ENCODE measurements at regions not wholly inside any gene's neighbourhood (a gene's known extent, or its start where the extent isn't known, plus 50 kb on each side); places are given as distances from the start of the nearest gene placed in this dataset.

- no peak overlapping the region for H3K4me3 ChIP-seq (ENCODE audit: control insufficient read depth in 2 of 3, extremely low read depth in 1 of 3, insufficient read depth in 2 of 3, low read depth in 1 of 3, low read length in 3 of 3)
- H2AFZ ChIP-seq (ENCODE audit: control insufficient read depth, low read length): no peak overlapping the region
- H3K9me1 ChIP-seq (ENCODE audit: control insufficient read depth, extremely low read depth, insufficient read depth, low read length): no peaks in the 10 kb centered on the region
- H3K79me2 ChIP-seq (ENCODE audit: control insufficient read depth, insufficient read depth, low read length): no peaks in the 10 kb centered on the region
- TF ChIP-seq CTCF (optimal IDR thresholded peaks at IDR 0.05 in 1 of 3, IDR thresholded peaks at IDR 0.05 in 1 of 3, conservative IDR thresholded peaks at IDR 0.05 in 1 of 3; ENCODE audit: extremely low read depth in 1 of 3, insufficient read depth in 2 of 3, low read length in 3 of 3) (no peak), EZH2 (IDR thresholded peaks at IDR 0.05; ENCODE audit: low read length) (no peak)
- H3K9ac ChIP-seq (ENCODE audit: control insufficient read depth, extremely low read depth, insufficient read depth, low read length): no peak overlapping the region
- FAIRE-seq (no peak), DNase-seq (ENCODE audit: low read depth, low spot score) (no peak)
- dilution Hi-C loops (cut with MboI; ENCODE audit: extremely low pct_ligation_motif_present, low sequenced_read_pairs): no loop called here
- no peak overlapping the region for H3K4me2 ChIP-seq (ENCODE audit: control insufficient read depth, extremely low read depth, insufficient read depth, low read depth, low read length)
- no peak overlapping the region for H3K27ac ChIP-seq (ENCODE audit: control insufficient read depth, insufficient read depth, low read length)
- no peaks in the 10 kb centered on the region for H3K4me1 ChIP-seq (ENCODE audit: control insufficient read depth, extremely low read depth, insufficient read depth, low read length)
- no peaks in the 10 kb centered on the region for H4K20me1 ChIP-seq (ENCODE audit: control insufficient read depth, extremely low read depth, insufficient read depth, low read length)
- H3K36me3 ChIP-seq (ENCODE audit: control insufficient read depth in 2 of 2, extremely low read depth in 1 of 2, insufficient read depth in 2 of 2, low read length in 2 of 2): no peaks in the 10 kb centered on the region
- no peaks in the 10 kb centered on the region for H3K27me3 ChIP-seq (ENCODE audit: control insufficient read depth, extremely low read depth, insufficient read depth, low read length)
- no peaks in the 10 kb centered on the region for H3K9me3 ChIP-seq (ENCODE audit: control insufficient read depth, low read depth, low read length)
These were observed 90.0 kb upstream of the BMPER start for GRCh38 chr7:33815336-33815735.

DNA sequence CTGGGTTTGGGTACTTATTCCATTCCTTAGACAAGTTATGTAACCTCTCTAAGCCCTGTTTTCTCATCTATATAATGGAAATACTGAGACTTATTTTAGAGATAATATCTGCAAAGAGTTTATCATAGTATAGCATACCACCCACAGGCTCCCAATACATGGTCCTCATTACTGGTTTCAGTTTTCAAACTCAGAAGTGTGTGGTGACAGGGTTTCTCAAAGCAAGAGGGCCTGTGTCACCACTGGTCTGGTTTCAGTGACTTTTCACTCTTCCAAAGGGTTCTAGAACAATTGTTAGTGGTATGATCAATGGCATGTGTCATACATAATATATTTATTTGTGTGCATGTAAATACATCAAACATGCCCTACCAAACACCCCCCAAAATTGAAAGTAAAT lies 89.2 kb upstream of the BMPER start:
- no peak for FAIRE-seq
- no peak for TF ChIP-seq EZH2 (IDR thresholded peaks at IDR 0.05; ENCODE audit: low read length)
- no peak for TF ChIP-seq CTCF (optimal IDR thresholded peaks at IDR 0.05 in 1 of 3, IDR thresholded peaks at IDR 0.05 in 1 of 3, conservative IDR thresholded peaks at IDR 0.05 in 1 of 3; ENCODE audit: extremely low read depth in 1 of 3, insufficient read depth in 2 of 3, low read length in 3 of 3)

More for the DNA sequence above, 89.2 kb upstream of the BMPER start:
- Histone ChIP-seq H3K36me3 (ENCODE audit: control insufficient read depth in 2 of 2, extremely low read depth in 1 of 2, insufficient read depth in 2 of 2, low read length in 2 of 2) (no peaks in the 10 kb centered on the region), H3K4me3 (ENCODE audit: control insufficient read depth in 2 of 3, extremely low read depth in 1 of 3, insufficient read depth in 2 of 3, low read depth in 1 of 3, low read length in 3 of 3) (no peak overlapping the region), H3K4me2 (ENCODE audit: control insufficient read depth, extremely low read depth, insufficient read depth, low read depth, low read length) (no peak overlapping the region), H3K9ac (ENCODE audit: control insufficient read depth, extremely low read depth, insufficient read depth, low read length) (no peak overlapping the region), H3K4me1 (ENCODE audit: control insufficient read depth, extremely low read depth, insufficient read depth, low read length) (no peaks in the 10 kb centered on the region), H3K9me3 (ENCODE audit: control insufficient read depth, low read depth, low read length) (no peaks in the 10 kb centered on the region), H3K9me1 (ENCODE audit: control insufficient read depth, extremely low read depth, insufficient read depth, low read length) (no peaks in the 10 kb centered on the region), H2AFZ (ENCODE audit: control insufficient read depth, low read length) (no peak overlapping the region), H3K79me2 (ENCODE audit: control insufficient read depth, insufficient read depth, low read length) (no peaks in the 10 kb centered on the region), H3K27ac (ENCODE audit: control insufficient read depth, insufficient read depth, low read length) (no peak overlapping the region), H4K20me1 (ENCODE audit: control insufficient read depth, extremely low read depth, insufficient read depth, low read length) (no peaks in the 10 kb centered on the region), H3K27me3 (ENCODE audit: control insufficient read depth, extremely low read depth, insufficient read depth, low read length) (no peaks in the 10 kb centered on the region)
- dilution Hi-C loops (cut with MboI; ENCODE audit: extremely low pct_ligation_motif_present, low sequenced_read_pairs): no loop called here
- no peak for DNase-seq (ENCODE audit: low read depth, low spot score)

Measured in keratinocyte (primary cell).